ES-I3 (cell line): ENCODE measurements at regions not wholly inside any gene's neighbourhood (a gene's known extent, or its start where the extent isn't known, plus 50 kb on each side); places are given as distances from the start of the nearest gene placed in this dataset.
"Not testable (repeated sequence)": the region's sequence is repeated elsewhere in the genome, so short reads cannot be mapped to it uniquely, and the experiment has no call there.

Experiments
- H3K36me3 ChIP-seq: 2 replicates; pipeline ENCODE4 v1.6.1; 2013; ENCODE audit warnings: mild to moderate bottlenecking, low read length, control low read depth, moderate library complexity; ENCODE audit not compliant: insufficient read depth
- H3K4me1 ChIP-seq: 2 replicates; pipeline ENCODE4 v1.6.1; 2013; ENCODE audit warnings: mild to moderate bottlenecking, control low read depth, low read length; ENCODE audit not compliant: insufficient read depth
- H3K9ac ChIP-seq: 2 replicates; pipeline ENCODE4 v1.6.1; 2013; ENCODE audit warnings: low read depth, mild to moderate bottlenecking, low read length, moderate library complexity
- H3K9me3 ChIP-seq: 2 replicates; pipeline ENCODE4 v1.6.1; 2013; ENCODE audit warnings: mild to moderate bottlenecking, low read length, moderate library complexity; ENCODE audit not compliant: control insufficient read depth, insufficient read depth

DNA sequence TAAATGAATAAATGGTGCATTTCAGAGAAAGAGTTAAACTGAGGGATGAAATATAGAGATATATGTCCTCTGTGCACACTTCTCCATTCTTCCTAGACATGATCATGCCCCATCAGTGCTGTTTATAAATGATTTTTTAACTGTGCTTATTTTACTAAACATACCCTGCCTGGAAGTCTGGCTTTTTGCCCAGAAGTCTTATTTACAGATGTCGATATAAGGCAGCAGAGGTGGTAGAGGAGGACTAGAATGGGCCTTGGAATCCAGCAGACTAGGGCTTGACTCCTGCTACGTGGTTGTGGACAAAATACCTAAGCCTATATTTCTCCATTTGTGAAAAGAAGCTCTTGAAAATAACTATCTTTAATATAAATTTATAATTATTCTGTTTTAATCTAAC lies 355.5 kb downstream of the RAD51AP2 start:
- H3K9ac ChIP-seq = no peak overlapping the region
- H3K36me3 ChIP-seq = no peaks in the 10 kb centered on the region
- H3K9me3 ChIP-seq = no peaks in the 10 kb centered on the region
- H3K4me1 ChIP-seq = no peaks in the 10 kb centered on the region

DNA sequence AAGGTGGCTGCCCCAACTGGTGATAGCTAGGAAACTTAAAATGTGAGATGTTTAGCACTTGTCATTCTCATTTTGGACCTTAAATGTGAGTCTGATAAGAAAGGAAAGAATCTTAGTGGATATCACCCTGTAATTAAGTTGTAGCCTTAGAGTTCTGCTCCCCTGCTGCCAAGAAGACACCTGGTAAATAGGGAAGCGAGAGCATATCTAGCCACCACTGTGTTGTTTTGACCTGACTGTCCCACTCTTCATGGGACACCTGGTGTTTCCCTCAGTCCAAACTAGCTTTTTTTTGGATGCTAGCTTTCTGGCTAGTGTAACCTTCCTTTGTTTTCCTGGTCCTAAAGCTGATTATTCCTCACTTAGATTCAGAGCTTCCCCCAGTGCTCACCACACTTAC lies 357.6 kb downstream of the RAD51AP2 start:
- Histone ChIP-seq H3K9ac (no peak overlapping the region), H3K36me3 (no peaks in the 10 kb centered on the region), H3K9me3 (no peaks in the 10 kb centered on the region), H3K4me1 (no peaks in the 10 kb centered on the region)

DNA sequence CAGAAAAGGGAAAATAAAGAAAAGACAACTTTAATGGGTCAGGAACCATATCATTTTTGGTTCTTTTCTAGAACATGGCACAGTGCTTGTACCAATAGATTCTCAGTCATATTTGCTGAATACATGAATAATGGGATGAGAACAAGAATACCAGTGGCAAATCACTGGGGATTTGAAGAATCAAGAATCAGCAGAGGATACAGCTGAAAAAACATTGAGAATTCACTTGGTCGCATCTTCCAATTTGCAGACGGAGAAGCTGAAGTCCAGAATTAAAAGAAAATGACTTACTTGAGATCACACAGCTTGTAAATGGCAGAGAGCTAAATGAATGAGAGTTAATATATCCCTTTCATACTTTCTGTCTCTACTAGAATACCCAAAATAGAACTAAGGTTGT lies 362.2 kb downstream of the RAD51AP2 start:
- Histone ChIP-seq H3K36me3 (no peaks in the 10 kb centered on the region), H3K4me1 (no peaks in the 10 kb centered on the region), H3K9ac (no peak overlapping the region), H3K9me3 (no peaks in the 10 kb centered on the region)

DNA sequence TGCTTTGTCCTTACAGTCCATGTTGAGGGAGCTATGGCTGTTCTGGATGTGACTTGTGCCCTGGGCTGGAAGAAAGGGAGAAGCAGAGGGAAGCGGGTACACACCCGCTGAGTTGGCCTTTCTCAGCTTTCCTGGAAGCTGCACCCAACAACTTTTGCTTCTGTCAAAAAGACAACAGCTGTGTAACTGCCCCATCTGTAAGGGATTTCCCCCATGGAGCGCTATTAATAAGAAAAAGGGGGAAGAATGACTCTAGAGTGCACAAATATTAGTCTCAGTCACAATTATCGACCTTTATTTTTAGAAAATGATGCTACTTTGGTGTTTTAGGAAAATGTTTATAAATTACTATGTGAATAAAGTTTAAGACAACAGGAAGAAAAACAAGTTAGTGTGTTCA lies 368.3 kb downstream of the RAD51AP2 start:
- no peaks in the 10 kb centered on the region for H3K9me3 ChIP-seq
- H3K36me3 ChIP-seq = no peaks in the 10 kb centered on the region
- H3K4me1 ChIP-seq = peaks cover 16% of the 10 kb centered on the region; the same call in 1 of the 2 replicates
- H3K9ac ChIP-seq = no peak overlapping the region

DNA sequence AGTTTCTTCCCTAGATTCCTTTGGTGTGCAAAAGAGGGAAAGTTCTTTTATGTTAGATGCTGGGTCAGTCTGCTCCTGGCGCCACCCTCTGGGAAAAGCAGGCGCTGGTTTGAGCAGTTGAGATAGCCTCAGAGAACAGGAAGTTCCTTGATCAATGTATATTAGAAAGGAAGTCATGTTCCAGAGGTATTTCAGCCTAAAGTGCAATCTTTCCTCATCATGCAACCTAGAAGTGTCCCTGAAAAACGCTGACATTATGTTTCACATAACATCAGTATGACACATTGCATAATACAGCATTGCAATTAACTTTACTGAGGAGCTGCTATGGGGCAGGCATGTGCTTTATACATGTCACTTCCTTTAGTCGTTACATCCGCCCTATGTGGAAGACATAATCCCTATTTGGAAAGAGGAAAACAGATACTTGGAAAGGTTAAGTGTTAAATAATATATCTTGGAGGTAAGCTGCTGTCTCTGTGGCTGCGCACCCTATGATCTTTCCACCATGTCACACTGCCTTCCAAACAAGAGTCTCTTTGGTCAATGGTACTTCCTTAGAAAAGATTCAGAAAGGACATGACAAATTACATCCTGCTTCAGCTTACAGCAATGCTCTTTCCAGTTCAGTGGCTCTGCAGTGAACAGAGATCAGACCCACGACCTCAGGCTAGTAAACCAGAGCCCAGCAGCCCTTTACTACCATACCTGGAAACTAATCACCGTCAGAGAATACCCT lies 369.7 kb downstream of the RAD51AP2 start:
- H3K4me1 ChIP-seq = peaks cover 16% of the 10 kb centered on the region; the same call in 1 of the 2 replicates
- no peaks in the 10 kb centered on the region for H3K36me3 ChIP-seq
- no peaks in the 10 kb centered on the region for H3K9me3 ChIP-seq
- H3K9ac ChIP-seq = no peak overlapping the region

DNA sequence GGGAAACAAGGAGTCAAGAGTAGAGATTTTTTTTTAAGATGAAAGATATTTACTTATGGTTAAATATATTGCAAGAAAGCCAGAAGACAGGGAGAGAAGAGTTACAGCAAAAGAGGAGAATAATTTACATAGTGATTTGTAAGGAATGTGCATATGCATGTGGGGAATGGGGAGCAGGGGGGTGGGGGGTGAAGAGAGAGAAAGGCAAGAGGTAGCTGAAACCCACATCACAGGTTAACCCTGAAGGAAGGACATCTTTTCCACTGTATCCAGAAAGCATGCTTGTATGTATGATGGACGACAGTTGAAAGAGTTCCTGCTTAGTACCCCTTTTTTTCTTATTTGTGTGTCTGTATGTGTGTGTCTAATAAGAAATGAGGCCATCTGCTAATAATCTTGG lies 371.9 kb downstream of the RAD51AP2 start:
- Histone ChIP-seq H3K4me1 (peaks cover 16% of the 10 kb centered on the region; the same call in 1 of the 2 replicates), H3K9me3 (no peaks in the 10 kb centered on the region), H3K36me3 (no peaks in the 10 kb centered on the region), H3K9ac (no peak overlapping the region)

DNA sequence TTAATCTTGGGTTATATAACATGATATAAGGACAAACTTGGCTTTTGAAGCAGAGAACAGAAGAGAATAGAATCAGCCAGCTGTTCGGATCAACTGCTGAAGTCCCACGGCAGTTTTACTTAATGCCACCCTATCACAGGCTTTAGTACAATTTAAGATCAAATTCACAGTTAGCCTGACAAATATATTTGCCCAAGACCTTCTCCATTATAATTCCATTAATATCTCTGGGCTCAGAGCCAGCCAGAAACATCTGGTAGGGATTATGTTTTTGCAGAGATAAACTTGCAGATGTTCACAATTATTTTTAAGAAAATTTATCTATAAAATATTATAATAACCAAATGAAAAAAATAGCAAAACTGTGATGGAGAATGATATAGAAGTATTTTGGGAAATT lies 381.4 kb downstream of the RAD51AP2 start:
- no peaks in the 10 kb centered on the region for H3K9me3 ChIP-seq
- H3K36me3 ChIP-seq = no peaks in the 10 kb centered on the region
- no peak overlapping the region for H3K9ac ChIP-seq
- H3K4me1 ChIP-seq = no peaks in the 10 kb centered on the region; the same call in none of the 2 replicates

DNA sequence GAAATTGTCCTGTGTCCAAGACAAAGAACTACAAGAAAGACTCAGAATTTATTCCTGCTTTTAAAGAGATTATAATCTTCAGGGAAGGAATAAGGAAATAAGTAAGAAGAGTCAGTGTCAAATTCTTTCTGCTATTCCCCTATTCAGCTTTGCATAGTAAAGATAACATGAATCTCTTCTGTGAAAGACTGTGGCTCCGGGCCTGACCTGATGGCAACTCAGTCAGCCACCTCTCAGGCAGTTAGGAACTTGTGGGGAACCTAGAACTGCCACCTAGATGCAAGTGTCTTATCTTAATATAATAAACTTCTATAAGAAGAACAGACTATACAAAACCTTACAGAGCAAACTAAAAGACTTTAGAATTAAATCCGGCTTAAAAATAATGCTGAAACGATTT lies 382.0 kb downstream of the RAD51AP2 start:
- Histone ChIP-seq H3K36me3 (no peaks in the 10 kb centered on the region), H3K4me1 (no peaks in the 10 kb centered on the region; the same call in none of the 2 replicates), H3K9me3 (no peaks in the 10 kb centered on the region), H3K9ac (no peak overlapping the region)

DNA sequence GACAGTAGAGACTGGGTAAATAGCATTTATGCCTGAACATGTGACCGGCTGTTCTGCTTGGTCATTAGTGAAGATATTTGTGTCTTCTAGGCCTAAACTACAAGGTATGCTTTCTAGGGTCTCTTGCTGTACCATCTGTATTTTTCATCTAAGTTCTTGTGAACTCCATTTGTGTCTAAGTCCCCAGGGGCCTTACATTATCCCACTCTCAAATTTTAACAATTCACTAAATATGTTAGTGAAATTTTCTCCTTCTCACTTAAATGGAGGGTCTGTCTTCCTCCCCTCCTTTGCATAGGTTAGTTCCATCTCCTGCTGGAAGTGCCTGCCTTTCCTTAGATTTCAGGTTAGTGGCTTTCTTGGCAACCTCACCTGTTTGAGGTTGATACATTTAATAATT lies 382.6 kb downstream of the RAD51AP2 start:
- no peaks in the 10 kb centered on the region for H3K36me3 ChIP-seq
- no peaks in the 10 kb centered on the region for H3K9me3 ChIP-seq
- no peaks in the 10 kb centered on the region; the same call in none of the 2 replicates for H3K4me1 ChIP-seq
- no peak overlapping the region for H3K9ac ChIP-seq

DNA sequence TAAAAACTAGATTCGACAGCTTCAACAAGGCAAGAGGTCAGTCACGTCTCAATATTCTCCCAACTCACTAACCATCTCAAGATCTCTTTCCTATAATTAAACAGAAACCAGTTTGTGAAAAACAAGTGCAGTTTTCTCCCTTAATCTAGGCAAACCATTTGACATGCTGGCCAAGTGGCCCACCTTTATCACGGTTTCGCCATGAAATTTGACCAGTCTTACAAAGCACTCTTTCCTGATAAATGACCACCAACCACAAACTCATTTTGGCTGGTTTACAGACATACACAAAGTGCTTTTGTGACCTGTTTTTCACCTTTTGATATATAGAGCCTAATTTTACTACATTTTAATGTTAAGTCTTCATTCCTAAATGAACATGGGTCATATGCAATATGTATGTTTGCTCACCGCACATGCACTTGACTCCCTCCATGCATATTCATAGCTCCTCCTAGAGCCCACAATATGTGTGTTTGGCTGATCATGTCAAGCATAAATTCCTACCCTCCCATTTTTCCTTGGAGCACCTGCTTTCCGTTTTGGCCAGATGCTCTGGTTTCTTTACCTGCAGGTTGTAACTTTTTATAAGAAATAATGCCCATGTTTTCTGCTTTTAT lies 385.1 kb downstream of the RAD51AP2 start:
- H3K36me3 ChIP-seq = no peaks in the 10 kb centered on the region
- H3K9me3 ChIP-seq = no peaks in the 10 kb centered on the region
- no peaks in the 10 kb centered on the region; the same call in 1 of the 2 replicates for H3K4me1 ChIP-seq
- no peak overlapping the region for H3K9ac ChIP-seq

DNA sequence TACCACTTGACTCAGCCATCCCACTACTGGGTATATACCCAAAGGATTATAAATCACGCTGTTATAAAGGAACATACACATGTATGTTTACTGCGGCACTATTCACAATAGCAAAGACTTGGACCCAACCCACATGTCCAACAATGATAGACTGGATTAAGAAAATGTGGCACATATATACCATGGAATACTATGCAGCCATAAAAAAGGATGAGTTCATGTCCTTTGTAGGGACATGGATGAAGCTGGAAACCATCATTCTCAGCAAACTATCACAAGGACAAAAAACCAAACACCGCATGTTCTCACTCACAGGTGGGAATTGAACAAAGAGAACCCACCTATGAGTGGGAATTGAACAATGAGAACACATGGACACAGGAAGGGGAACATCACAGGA lies 387.6 kb downstream of the RAD51AP2 start:
- H3K4me1 ChIP-seq, H3K9ac ChIP-seq, H3K9me3 ChIP-seq, H3K36me3 ChIP-seq: not testable (repeated sequence)

DNA sequence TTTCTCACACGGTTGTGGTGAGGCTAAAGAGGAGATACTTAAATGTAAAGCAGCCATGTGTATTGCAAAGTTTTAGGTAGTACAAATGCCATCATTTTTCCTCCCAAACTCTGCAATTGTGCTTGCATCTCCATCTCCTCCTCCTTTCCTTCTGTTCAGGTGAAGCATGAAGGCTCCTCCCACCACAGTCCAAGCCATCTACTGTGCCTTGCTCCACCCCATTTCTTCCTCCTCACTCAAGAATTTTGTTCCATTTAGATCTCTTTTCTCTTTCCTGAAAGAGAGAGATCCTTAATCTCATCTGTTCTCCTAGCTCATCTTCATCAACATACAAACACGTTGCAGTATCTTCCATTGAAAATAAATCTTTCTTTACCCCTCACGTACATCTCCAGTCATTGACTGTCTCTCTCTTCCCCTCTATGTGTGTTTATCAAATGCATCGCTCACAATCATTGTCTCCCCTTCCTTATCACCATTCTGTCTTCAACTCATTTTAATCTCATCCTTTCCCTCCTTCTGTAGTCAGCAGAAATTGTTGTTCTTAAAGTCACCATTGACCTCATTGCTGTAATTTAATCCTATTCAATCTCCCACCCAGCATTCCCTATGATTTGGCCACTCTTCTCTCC lies 392.1 kb downstream of the RAD51AP2 start:
- H3K9ac ChIP-seq = no peak overlapping the region

DNA sequence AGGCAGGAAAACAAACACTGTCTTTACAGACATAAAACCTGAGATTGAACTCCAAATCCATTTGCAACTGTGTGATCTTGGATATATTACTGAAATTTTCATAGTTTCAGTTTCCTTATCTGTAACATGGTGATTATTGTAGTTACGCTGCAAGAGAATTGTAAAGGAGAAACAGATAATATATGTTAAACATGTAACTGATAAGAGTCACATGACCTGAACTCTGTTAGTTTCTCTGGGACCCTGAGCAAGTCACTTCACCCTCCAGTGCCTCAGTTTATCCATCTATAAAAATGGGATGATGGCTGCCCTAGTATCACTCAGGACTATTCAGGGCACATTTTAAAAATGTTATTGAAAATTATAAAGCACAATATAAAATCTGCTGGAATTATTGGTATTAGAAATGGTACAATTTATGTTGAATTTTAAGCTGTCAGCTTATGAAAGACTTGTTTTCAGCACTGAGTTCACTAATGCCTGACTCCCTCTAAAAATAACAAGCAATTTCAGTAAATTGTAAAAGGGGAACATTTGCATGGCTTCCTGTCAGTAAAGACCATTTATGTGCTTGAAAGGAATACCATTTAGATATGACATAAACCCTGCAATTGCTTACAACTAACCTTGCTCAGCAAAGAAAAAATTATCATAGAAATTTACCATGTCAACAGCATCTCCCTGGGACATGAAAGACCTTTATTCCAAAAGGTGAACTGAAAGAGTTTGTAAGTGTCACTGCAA lies 393.5 kb downstream of the RAD51AP2 start:
- H3K36me3 ChIP-seq = no peaks in the 10 kb centered on the region
- H3K9ac ChIP-seq = no peak overlapping the region
- H3K4me1 ChIP-seq = no peaks in the 10 kb centered on the region
- no peaks in the 10 kb centered on the region for H3K9me3 ChIP-seq

More for the DNA sequence above, 392.1 kb downstream of the RAD51AP2 start:
- H3K9me3 ChIP-seq = no peaks in the 10 kb centered on the region
- H3K36me3 ChIP-seq = no peaks in the 10 kb centered on the region
- H3K4me1 ChIP-seq = no peaks in the 10 kb centered on the region

DNA sequence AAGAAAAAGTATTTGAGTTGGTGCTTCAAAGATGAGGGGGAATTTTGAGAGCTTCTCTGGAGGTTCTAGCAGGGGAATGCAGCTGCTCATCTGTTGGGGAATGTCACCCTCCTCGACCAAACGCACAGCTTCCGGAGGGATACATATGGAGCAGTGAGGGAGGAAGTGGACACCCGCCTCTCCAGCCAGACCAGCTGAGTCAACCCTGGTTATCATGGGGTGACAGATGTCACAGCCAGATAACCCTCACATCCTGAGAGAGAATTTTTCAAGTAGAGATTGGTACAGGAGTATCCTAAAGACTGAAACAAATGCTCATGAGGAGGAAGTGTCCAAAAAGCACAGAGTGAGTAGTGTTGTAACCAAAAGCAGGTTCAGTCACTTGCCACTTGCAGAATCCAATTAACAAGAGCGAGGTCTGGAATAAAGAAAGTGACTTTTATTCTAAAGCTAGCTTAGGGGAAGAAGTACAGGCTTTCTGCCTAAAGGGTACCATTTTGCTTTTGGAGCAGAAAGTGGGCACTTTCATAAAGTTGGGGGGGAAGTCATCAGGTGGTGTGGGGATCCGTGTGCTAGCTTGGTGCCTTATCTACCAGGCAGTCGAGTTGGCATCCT lies 395.2 kb downstream of the RAD51AP2 start:
- Histone ChIP-seq H3K36me3 (no peaks in the 10 kb centered on the region), H3K9me3 (no peaks in the 10 kb centered on the region), H3K9ac (no peak overlapping the region), H3K4me1 (no peaks in the 10 kb centered on the region)
